ENCODE measurements at regions not wholly inside any gene's neighbourhood (a gene's known extent, or its start where the extent isn't known, plus 50 kb on each side); places are given as distances from the start of the nearest gene placed in this dataset.

- TF ChIP-seq RFX5 (IDR thresholded peaks at IDR 0.05; ENCODE audit: low read depth, low read length) (no peak), CHD1 (IDR thresholded peaks at IDR 0.05; ENCODE audit: low read depth, low read length) (no peak), FOS (IDR thresholded peaks at IDR 0.05; ENCODE audit: low read depth, low read length) (no peak), MXI1 (IDR thresholded peaks at IDR 0.05; ENCODE audit: borderline replicate concordance, low read depth, low read length) (no peak)
- ChIA-PET CTCF (no interaction called here), POLR2A (ENCODE audit: unreplicated experiment) (no interaction called here)
- in situ Hi-C loops (cut with MboI; ENCODE audit: low sequenced_read_pairs) = no loop called here
- Histone ChIP-seq H2AK5ac (ENCODE audit: low read depth, low read length) (no peak overlapping the region), H3K27me3 (ENCODE audit: control insufficient read depth, insufficient read depth, low read length) (no peaks in the 10 kb centered on the region), H4K5ac (ENCODE audit: low read depth, low read length) (no peak overlapping the region), H3K9me3 (ENCODE audit: control insufficient read depth, insufficient read depth, low read length) (no peaks in the 10 kb centered on the region), H3K36me3 (ENCODE audit: control insufficient read depth, insufficient read depth, low read length) (no peaks in the 10 kb centered on the region), H2AK9ac (replicated peaks; ENCODE audit: low read depth, low read length, poor library complexity) (no peak overlapping the region), H2AFZ (replicated peaks; ENCODE audit: low read length, poor library complexity) (no peak overlapping the region), H2BK15ac (ENCODE audit: low read depth, low read length) (no peak overlapping the region), H3K4me1 (ENCODE audit: control insufficient read depth, insufficient read depth, low read length) (no peaks in the 10 kb centered on the region), H3K9ac (ENCODE audit: low read depth, low read length) (no peak overlapping the region), H2BK120ac (ENCODE audit: low read depth, low read length) (no peak overlapping the region), H3K27ac (ENCODE audit: insufficient read depth, low read length) (no peak overlapping the region), H3K79me1 (ENCODE audit: low read depth in 1 of 2, low read length in 2 of 2) (no peaks in the 10 kb centered on the region), H3K9me1 (ENCODE audit: insufficient read depth, low read length) (no peaks in the 10 kb centered on the region), H4K91ac (ENCODE audit: insufficient read depth, low read depth, low read length) (no peak overlapping the region), H4K8ac (ENCODE audit: low read depth in 2 of 2, low read length in 2 of 2) (no peak overlapping the region), H3K14ac (replicated peaks; ENCODE audit: low read depth, low read length) (no peak overlapping the region), H3K4ac (ENCODE audit: low read depth, low read length) (no peak overlapping the region), H2BK5ac (ENCODE audit: low read depth, low read length, poor library complexity, severe bottlenecking) (no peak overlapping the region), H4K20me1 (ENCODE audit: insufficient read depth, low read length) (no peaks in the 10 kb centered on the region), H3K18ac (ENCODE audit: low read depth, low read length) (no peak overlapping the region), H3K4me2 (ENCODE audit: low read depth, low read length) (no peak overlapping the region), H2BK20ac (ENCODE audit: low read depth, low read length) (no peak overlapping the region), H3K4me3 (ENCODE audit: insufficient read depth, low read depth, low read length) (no peak overlapping the region), H3K56ac (ENCODE audit: extremely low read depth, insufficient read depth, low read length) (no peak overlapping the region), H3K23ac (ENCODE audit: low read depth, low read length) (no peak overlapping the region)
- BruUV-seq (replicated peaks) = no TSS peak
- DNase-seq (peak; percentile 33), ATAC-seq (ENCODE audit: low read depth) (no peak)
- dilution Hi-C loops (cut with HindIII; ENCODE audit: low sequenced_read_pairs, unreplicated experiment) = no loop called here
- WGBS, 2 experiments (ENCODE audit: extremely low coverage in 2 of 2, insufficient read length in 1 of 2) = no CpG with 5 or more reads among the region's 4 CpGs
- intact Hi-C loops (cut with micrococcal nuclease) = no loop called here
These were observed 292.3 kb downstream of the SMARCA2 start for GRCh38 chr9:2307480-2307879.

Data from IMR-90 (cell line).